ENCODE measurements at regions not wholly inside any gene's neighbourhood (a gene's known extent, or its start where the extent isn't known, plus 50 kb on each side); places are given as distances from the start of the nearest gene placed in this dataset.

DNA sequence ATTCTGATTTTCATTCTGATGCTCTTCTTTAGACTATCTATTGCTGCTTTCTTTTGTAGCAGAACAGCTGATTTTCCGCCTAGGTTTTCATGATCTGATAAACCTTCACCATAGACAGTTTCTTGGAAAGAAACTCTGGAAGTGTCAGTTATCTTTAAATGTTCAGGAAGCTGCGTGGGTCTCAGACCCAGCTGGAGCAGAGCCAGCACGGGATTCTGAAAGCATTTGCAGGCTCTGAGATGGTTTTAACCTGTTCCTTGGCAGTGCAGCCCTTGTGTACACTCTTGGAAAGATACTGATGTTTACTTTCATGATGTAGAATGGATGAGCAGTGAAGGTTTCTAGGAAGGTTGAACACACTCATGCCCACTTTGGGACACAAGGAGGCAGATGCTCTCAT, 178.0 kb upstream of the DMRT1 start:
- DNase-seq (ENCODE audit: low read depth in 2 of 3, low spot score in 2 of 3) = no peak

GRCh38 chr9:665296-665695, 176.2 kb upstream of the DMRT1 start:
- no peak for DNase-seq (ENCODE audit: low read depth in 2 of 3, low spot score in 2 of 3)

DNA sequence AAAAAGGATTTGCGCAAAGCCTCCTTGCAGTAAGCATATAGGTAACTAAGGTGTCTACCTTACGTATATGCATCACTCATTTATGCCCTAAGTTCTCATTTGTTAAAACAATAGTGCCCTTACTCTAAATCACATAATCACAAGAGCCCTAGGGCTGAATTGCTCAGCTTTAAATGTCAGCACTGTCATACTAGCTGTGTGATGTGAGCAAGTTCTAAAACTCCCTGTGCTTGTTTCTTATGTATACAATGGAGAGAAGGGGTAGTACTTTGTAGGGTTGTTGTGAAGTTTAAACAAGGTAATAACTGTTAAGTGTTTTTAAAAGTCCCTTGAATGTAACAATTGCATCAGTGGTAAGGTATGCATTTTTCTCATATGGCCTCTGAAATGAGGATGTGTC, 169.5 kb upstream of the DMRT1 start:
- DNase-seq (ENCODE audit: low read depth in 2 of 3, low spot score in 2 of 3) = no peak

GRCh38 chr9:672851-673250, 168.6 kb upstream of the DMRT1 start:
- no peak for DNase-seq (ENCODE audit: low read depth in 2 of 3, low spot score in 2 of 3)

DNA sequence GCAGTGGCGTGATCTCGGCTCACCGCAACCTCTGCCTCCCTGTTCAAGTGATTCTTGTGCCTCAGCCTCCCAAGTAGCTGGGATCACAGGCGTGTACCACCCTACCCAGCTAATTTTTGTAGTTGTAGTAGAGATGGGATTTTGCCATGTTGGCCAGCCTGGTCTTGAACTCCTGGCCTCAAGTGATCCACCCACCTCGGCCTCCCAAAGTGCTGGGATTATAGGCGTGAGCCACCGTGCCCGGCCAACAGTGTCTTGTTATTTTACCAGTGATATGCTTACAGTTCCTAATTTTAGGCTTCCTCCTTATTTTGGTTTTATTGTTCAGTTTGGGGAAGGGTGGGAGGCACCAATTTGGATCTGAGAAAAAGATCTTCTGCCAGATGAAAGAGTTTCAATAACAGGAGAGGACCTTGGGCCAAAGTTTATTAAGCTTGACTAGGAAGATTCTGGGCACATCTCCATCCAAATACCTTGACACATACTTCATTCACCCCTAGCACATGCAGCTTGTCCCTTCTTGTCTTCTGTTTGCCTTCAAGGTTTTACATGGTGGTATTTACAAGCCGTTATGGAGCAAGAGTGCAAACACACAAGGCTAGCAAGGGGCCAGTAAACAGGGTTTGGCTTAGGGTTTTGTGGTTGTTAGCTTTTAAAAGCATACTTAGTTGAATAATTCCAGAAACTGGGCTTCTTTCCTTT, 168.1 kb upstream of the DMRT1 start:
- DNase-seq (ENCODE audit: low read depth in 2 of 3, low spot score in 2 of 3) = no peak

DNA sequence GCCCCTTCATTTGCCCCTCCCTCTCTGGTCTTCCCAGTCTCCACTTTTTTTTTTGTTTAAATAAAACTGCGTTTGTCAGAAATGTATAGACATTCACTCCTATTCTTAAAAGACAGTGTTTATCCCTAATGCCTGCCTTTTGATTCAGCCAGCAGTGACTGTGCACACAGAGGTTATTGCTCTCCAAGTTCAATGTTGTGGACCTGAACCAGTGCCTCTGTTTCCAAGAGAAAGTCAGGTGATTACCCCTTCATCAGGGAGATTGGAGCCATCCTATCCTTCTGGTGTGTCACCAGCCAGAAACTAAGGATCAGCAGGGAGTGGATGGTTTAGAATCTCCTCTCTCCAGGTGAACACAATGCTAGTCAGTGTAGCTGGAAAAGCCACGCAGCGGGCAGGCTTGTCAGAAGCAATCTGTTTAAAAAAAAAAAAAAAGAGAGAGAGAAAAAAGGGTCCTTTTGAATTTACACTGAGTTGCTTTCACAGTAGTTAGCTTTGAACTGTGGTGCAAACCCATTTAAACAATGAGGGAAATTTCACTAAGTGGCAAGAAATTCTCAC, 167.5 kb upstream of the DMRT1 start:
- DNase-seq (ENCODE audit: low read depth in 2 of 3, low spot score in 2 of 3) = no peak

GRCh38 chr9:675697-676370, 165.7 kb upstream of the DMRT1 start:
- no peak for DNase-seq (ENCODE audit: low read depth in 2 of 3, low spot score in 2 of 3)

DNA sequence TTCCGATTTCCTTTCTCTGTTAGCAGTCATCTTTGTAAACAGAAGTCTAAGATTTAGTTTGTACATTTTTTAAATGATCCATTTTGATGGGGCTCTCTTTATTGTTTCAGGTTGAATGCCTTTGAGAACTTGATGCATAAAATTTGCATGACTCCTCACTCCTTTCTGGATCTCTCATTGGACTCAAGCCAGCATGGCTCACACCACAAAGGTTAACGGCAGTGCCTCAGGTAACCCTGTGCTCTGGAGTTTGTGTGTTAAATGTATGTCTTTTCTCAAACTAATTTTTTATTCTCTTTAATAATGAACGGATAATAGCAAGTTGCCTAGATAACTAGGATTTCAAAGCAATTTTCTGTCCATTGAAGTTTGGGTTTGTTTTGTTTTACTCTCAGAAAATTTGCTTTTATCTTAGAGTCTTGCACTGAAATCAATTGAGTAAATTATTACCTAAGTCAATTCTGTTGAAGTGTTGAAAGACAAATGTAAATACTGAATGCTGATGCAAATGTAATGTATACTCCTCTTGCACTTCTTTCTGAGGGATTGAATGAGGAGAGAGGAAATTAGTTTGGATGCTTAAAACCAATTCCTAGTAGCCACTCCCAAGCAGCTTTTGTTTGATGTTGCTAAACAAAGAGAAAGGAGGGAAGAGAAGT, 164.6 kb upstream of the DMRT1 start:
- no peak for DNase-seq (ENCODE audit: low read depth in 2 of 3, low spot score in 2 of 3)

GRCh38 chr9:677461-678097, 163.9 kb upstream of the DMRT1 start:
- no peak for DNase-seq (ENCODE audit: low read depth in 2 of 3, low spot score in 2 of 3)

DNA sequence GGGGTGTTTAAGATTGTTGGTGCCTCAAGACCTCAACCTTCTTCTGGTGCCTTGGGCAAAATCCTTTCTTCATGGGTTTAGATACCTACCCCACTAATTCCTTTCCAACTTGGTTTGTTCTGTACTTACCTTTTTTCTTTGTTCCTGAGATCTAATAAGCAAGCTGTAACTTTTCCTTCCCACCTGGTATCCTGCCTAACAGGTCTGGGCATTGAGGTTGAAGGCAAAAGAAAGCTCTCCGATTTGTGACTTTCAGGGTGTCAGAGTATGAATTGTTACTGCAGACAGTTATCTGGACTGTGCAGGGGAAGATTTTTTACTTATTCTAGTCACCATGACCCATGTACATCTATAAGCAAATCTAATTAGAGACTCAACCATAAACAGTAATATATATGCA, 162.6 kb upstream of the DMRT1 start:
- DNase-seq (ENCODE audit: low read depth in 2 of 3, low spot score in 2 of 3) = no peak

- DNase-seq (ENCODE audit: low read depth in 2 of 3, low spot score in 2 of 3) = no peak
Measured at GRCh38 chr9:679462-679861, 162.0 kb upstream of the DMRT1 start.

GRCh38 chr9:680106-680505, 161.4 kb upstream of the DMRT1 start:
- DNase-seq (ENCODE audit: low read depth in 2 of 3, low spot score in 2 of 3) = no peak

DNA sequence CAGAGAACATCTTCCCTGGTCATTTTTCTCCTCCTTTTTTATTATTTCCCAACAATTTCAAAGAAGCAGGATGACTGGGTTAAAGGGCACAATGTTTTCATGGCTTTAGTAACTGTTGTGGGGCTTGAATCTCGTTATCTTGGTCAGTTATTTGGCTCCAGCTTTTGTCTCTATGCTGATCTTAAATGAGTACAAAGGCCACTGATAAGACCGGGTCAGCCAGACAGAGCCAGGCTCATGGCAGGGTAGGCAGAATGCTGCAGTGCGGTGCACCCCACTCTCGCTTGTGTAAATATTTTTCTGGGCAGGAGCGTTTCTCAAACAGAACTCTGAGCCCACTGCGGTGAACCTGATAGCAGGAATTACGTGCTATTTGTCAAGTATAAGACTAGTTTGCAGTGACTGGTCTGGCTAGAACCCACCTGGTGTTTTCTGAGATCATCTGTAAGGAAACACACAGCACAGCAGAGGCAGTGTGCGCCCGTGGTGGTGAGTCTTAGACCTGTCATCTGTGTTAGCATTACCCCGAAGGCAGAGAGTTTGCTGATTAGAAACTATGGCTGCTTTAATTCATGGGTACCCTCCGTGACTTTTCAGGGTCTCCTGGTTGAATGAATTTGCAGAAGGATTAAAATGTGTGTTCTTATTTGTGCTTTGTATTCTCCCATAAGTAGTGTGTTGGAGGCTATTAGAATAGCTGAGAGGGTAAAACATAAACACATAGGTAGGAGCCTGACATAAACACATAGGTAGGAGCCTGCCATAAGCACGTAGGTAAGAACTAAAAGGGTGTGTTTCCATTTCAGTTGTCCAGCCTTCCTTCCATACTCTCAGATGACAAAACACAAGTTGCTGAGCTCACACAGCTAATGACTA, 158.6 kb upstream of the DMRT1 start:
- DNase-seq (ENCODE audit: low read depth in 2 of 3, low spot score in 2 of 3) = no peak

DNA sequence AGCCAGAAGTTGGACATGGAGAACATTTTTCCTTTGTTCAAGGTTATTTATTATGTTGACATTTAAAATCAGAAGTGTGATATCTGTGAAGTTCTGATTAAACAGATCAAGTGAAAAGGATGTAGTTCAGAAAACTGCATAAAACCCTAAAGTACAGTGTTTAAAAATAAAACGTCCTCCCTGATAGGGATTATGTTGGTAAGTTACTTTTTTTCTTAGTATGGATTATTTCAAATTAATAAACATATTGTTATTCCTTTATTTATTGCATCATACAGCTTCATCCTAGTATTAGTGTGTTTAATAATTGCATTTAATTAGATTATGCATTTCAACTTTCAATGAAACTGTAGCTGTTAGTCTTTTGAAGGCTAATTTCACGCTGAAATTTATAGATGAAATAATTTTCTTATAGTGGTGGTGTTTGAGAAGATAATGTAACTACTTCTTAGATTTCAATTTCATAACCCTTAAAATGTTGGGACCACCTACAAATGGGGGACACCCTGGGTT, 157.9 kb upstream of the DMRT1 start:
- no peak for DNase-seq (ENCODE audit: low read depth in 2 of 3, low spot score in 2 of 3)

- no peak for DNase-seq (ENCODE audit: low read depth in 2 of 3, low spot score in 2 of 3)
Measured at GRCh38 chr9:684054-684890, 157.2 kb upstream of the DMRT1 start.

DNA sequence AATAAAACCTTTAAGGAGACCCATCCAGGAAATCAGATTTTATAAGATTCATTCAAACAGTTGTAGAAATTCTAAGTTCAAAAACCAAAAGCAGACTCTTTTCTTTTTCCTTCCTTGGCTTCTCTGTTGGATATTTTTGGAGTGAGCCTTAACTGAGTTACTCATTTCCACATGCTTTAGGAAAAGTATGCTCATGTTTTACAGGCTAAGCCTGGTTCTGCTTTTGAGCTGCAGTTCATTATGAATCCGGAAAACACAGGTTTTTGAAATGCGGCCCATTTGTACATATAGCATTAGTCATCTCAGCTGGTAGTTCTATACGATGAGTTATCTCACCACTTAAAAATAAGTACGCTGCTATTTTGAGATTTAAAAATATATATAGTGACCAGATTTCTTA, 156.6 kb upstream of the DMRT1 start:
- DNase-seq (ENCODE audit: low read depth in 2 of 3, low spot score in 2 of 3) = no peak

DNA sequence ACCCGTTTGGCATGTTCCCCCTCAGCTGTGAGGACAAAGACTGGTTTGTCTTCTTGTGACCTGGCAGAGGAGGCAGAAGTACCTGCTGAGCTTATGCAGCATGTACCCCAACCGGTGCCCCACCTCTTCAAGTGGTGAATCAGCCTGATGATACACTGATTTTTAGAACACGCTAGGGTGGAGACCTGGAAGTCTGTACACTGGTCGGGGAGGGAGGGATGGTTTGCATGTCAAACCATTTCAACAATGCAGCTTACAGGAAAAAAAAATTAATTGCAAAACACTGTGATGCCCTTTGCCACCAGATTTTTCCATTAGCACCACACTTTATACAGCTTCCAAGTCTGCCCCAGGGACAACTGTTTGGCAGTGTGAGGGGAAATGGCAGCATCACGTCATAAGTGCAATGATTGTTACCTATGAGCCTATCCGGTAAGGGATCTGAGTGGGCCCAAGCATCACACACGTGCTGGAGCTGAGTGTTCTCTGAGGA, 155.1 kb upstream of the DMRT1 start:
- DNase-seq (ENCODE audit: low read depth in 2 of 3, low spot score in 2 of 3) = no peak

DNA sequence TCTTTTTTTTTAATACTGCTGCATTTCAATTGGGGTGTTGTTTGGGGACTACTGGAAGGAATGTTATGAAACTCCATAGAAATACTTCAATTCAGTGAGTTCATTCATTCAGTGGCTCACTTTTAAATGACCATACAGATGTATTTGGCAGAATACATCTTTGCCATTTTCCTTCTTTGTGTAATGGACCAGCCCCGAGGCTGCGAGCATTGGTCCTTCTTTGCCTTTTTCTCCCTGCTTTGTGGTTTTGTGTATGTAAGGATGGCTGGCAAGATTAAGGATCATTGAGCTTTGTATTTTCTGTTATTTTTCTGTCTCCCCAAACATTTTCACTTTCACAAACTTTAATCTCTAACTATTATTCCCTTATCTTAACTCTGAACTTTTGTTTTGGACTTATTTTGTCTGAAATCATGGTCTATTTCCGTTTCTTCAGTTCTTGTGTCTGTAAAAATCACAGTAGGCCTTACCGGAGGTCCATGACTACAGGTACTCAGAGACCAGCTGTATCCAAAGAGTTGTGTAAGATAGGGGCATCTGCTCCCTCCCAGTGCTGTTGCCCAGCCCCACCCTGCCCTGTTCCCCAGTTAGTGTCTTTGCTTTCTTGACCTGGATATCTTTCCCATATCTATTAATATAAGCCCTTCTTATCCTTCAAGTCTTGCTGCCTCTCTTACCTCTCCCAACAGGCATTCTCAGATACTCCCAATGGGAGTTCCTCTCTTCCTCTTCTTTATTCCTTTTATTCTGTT, 154.3 kb upstream of the DMRT1 start:
- DNase-seq (ENCODE audit: low read depth in 2 of 3, low spot score in 2 of 3) = no peak

GRCh38 chr9:687994-688393, 153.5 kb upstream of the DMRT1 start:
- no peak for DNase-seq (ENCODE audit: low read depth in 2 of 3, low spot score in 2 of 3)
